ENCODE measurements at regions not wholly inside any gene's neighbourhood (a gene's known extent, or its start where the extent isn't known, plus 50 kb on each side); places are given as distances from the start of the nearest gene placed in this dataset.

DNA sequence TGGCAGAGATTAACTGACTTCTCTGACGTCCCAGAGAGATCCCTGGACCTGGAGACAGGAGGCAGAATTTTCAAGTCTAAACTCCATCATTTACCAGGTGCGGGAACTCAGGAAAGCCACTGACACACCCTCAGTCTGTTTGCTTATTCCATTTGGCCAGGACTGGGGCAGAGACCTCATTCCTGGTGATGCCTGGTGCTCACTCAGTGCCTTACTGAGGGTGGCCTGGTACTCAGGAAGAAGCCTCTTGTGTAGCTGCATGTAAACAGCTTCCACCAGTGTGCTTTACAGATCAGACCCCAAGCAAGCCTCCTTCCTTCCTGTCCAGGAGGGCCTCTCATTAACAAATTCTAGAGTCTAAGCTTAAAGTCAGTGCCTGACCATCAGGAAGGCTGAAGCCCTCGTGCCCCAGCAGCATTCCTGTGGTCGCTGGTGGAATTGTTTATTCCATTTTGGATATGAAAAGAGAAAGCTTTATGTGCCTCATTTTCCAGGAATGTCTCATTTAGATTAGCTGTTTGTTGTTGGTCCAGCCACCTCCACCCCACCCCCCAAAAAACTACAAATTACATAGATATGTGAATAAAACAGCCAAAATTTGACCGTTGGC lies 236.1 kb upstream of the CDH5 start:
- no peak overlapping the region for H2AFZ ChIP-seq
- no peaks in the 10 kb centered on the region for H3K9me3 ChIP-seq (ENCODE audit: low read depth)
- H3K27me3 ChIP-seq: peaks cover 17% of the 10 kb centered on the region
- DNase-seq (ENCODE audit: low spot score): no peak
- WGBS (ENCODE audit: low lambda C conversion rate, missing lambda C conversion rate): 65% methylated on average over 5 of the region's 5 CpGs
- no peak overlapping the region for H3K27ac ChIP-seq
- H3K9me2 ChIP-seq (replicated peaks; ENCODE audit: insufficient read depth): no peaks in the 10 kb centered on the region
- H3K36me3 ChIP-seq (replicated peaks; ENCODE audit: insufficient read depth, low read depth): no peaks in the 10 kb centered on the region
- H3K4me2 ChIP-seq: no peak overlapping the region
- no peak overlapping the region for H3K4me3 ChIP-seq
- peaks cover 4% of the 10 kb centered on the region for H3K4me1 ChIP-seq (ENCODE audit: insufficient read depth)
- H4K20me1 ChIP-seq (ENCODE audit: insufficient read depth, poor library complexity, severe bottlenecking): no peaks in the 10 kb centered on the region
- TF ChIP-seq EZH2 (IDR thresholded peaks at IDR 0.05; ENCODE audit: borderline replicate concordance) (no peak), EZH2phosphoT487 (IDR thresholded peaks at IDR 0.05; ENCODE audit: low read depth, severe bottlenecking, unreplicated experiment) (no peak)
- TF ChIP-seq, protein P1, sequence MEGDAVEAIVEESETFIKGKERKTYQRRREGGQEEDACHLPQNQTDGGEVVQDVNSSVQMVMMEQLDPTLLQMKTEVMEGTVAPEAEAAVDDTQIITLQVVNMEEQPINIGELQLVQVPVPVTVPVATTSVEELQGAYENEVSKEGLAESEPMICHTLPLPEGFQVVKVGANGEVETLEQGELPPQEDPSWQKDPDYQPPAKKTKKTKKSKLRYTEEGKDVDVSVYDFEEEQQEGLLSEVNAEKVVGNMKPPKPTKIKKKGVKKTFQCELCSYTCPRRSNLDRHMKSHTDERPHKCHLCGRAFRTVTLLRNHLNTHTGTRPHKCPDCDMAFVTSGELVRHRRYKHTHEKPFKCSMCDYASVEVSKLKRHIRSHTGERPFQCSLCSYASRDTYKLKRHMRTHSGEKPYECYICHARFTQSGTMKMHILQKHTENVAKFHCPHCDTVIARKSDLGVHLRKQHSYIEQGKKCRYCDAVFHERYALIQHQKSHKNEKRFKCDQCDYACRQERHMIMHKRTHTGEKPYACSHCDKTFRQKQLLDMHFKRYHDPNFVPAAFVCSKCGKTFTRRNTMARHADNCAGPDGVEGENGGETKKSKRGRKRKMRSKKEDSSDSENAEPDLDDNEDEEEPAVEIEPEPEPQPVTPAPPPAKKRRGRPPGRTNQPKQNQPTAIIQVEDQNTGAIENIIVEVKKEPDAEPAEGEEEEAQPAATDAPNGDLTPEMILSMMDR (IDR thresholded peaks at IDR 0.05; ENCODE audit: poor library complexity): no peak
- no peaks in the 10 kb centered on the region for H3K79me2 ChIP-seq

DNA sequence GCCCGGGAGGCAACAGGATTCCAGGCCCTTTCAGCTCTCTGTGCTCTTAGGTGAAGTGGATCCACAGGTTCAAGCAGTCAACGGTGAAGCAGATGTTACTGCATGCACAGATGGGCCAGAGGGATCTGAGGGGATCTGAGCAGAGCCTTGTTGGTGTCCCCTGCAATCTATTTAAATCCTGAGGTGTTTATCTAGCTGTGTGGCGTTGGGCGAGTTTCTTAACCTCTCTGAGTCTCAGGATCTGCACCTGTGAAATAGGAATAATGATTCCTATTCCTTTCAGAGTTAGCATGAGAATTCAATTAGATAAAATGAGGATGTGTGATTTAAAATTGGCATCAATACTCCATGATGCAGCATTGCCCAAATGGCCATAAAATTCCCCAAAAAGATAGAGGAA lies 237.3 kb upstream of the CDH5 start:
- 65% methylated on average over 4 of the region's 4 CpGs for WGBS (ENCODE audit: low lambda C conversion rate, missing lambda C conversion rate)
- no peak for DNase-seq (ENCODE audit: low spot score)
- no peak overlapping the region for H3K27ac ChIP-seq

GRCh38 chr16:66128371-66128770 lies 238.1 kb upstream of the CDH5 start:
- Histone ChIP-seq H3K36me3 (replicated peaks; ENCODE audit: insufficient read depth, low read depth) (no peaks in the 10 kb centered on the region), H4K20me1 (ENCODE audit: insufficient read depth, poor library complexity, severe bottlenecking) (no peaks in the 10 kb centered on the region), H2AFZ (no peak overlapping the region), H3K27ac (no peak overlapping the region), H3K9me3 (ENCODE audit: low read depth) (no peaks in the 10 kb centered on the region), H3K4me2 (no peak overlapping the region), H3K4me3 (no peak overlapping the region), H3K79me2 (no peaks in the 10 kb centered on the region), H3K27me3 (peaks cover 17% of the 10 kb centered on the region), H3K4me1 (ENCODE audit: insufficient read depth) (no peaks in the 10 kb centered on the region), H3K9me2 (replicated peaks; ENCODE audit: insufficient read depth) (no peaks in the 10 kb centered on the region)
- 78% methylated on average over 7 of the region's 7 CpGs for WGBS (ENCODE audit: low lambda C conversion rate, missing lambda C conversion rate)
- no peak for DNase-seq (ENCODE audit: low spot score)
- TF ChIP-seq, protein P1 (IDR thresholded peaks at IDR 0.05; ENCODE audit: poor library complexity): no peak
- no peak for TF ChIP-seq EZH2 (IDR thresholded peaks at IDR 0.05; ENCODE audit: borderline replicate concordance)
- no peak for TF ChIP-seq EZH2phosphoT487 (IDR thresholded peaks at IDR 0.05; ENCODE audit: low read depth, severe bottlenecking, unreplicated experiment)

More for the DNA sequence above, 237.3 kb upstream of the CDH5 start:
- Histone ChIP-seq H3K27me3 (peaks cover 17% of the 10 kb centered on the region), H3K79me2 (no peaks in the 10 kb centered on the region), H3K4me1 (ENCODE audit: insufficient read depth) (no peaks in the 10 kb centered on the region), H3K4me3 (no peak overlapping the region), H3K36me3 (replicated peaks; ENCODE audit: insufficient read depth, low read depth) (no peaks in the 10 kb centered on the region), H3K4me2 (no peak overlapping the region), H3K9me3 (ENCODE audit: low read depth) (no peaks in the 10 kb centered on the region), H4K20me1 (ENCODE audit: insufficient read depth, poor library complexity, severe bottlenecking) (no peaks in the 10 kb centered on the region), H2AFZ (no peak overlapping the region), H3K9me2 (replicated peaks; ENCODE audit: insufficient read depth) (no peaks in the 10 kb centered on the region)
- TF ChIP-seq EZH2phosphoT487 (IDR thresholded peaks at IDR 0.05; ENCODE audit: low read depth, severe bottlenecking, unreplicated experiment) (no peak), EZH2 (IDR thresholded peaks at IDR 0.05; ENCODE audit: borderline replicate concordance) (no peak)
- TF ChIP-seq, protein P1 (IDR thresholded peaks at IDR 0.05; ENCODE audit: poor library complexity): no peak
